GM19372 (cell line): ENCODE measurements at regions not wholly inside any gene's neighbourhood (a gene's known extent, or its start where the extent isn't known, plus 50 kb on each side); places are given as distances from the start of the nearest gene placed in this dataset.
"Not testable (repeated sequence)": the region's sequence is repeated elsewhere in the genome, so short reads cannot be mapped to it uniquely, and the experiment has no call there.

Experiments
- ATAC-seq: cut with Tn5 transposase; IDR thresholded peaks from one replicate; pipeline ENCODE4 v1.9.1; 2021; ENCODE audit warnings: mild to moderate bottlenecking, low read depth, moderate library complexity; ENCODE audit not compliant: unreplicated experiment

DNA sequence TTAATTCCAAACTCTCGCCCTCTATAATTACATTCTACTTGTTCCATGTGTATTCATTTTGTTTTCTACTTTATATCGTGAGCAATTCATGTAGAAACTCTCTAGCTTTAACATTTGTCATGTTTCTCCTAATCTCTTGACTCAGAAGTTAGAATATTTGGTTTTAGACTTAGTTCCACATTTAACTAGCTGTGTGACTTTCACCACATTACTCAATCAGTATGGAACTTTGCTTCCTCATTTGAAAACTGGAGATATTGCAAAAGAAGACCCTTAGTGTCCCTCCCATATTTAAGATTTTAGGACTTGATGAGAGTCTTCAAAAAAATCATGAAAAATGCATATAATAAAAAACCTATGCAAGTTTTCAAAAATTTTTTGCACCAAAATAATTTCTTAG lies 447.5 kb downstream of the GXYLT1 start:
- no peak for ATAC-seq

DNA sequence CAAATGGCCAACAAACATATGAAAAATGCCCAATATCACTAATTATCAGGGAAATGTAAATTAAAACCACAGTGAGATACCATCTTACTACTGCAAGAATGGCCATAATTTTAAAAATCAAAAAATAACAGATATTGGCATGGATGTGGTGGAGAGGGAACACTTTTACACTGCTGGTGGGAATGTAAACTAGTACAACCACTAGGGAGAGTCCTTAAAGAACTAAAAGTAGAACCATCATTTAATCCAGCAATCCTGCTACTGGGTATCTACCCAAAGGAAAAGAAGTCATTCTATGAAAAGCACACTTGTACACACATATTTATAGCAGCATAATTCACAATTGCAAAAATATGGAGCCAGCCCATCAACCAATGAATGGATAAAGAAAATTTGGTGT lies 459.7 kb downstream of the GXYLT1 start:
- no peak for ATAC-seq

DNA sequence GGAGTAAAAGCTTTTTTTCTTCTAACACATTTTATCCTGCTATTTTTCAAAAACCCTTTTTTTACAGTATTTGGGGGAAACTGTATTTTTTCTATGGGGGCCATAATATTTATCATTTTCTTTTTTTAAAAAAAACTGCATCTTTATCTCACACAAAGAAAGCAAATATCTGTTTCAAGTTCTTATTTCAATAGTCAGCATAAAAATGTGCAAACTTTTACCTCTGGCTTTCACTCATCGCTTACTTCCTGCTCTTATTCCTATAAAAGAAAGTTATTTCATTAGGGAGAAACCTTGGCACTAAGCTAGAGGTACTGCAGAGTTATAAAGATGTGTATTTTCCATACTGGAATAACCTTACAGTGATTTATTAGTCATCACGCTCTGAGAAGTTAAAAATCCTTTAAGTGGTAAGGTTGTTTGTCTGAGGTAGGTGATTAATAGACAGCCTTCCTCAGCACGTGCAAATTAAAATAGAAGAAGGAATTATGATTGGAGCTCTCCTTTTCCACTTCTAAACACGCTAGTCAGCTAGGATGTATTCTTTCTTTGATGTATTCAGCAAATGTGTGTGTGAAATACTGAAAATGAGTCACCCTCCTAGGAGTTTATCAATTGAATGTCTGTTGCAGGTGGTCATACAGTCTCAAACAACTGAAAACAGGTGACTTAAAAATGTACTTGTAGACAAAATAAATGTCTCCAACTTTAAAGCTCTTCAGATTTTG lies 461.0 kb downstream of the GXYLT1 start:
- ATAC-seq, result no peak

DNA sequence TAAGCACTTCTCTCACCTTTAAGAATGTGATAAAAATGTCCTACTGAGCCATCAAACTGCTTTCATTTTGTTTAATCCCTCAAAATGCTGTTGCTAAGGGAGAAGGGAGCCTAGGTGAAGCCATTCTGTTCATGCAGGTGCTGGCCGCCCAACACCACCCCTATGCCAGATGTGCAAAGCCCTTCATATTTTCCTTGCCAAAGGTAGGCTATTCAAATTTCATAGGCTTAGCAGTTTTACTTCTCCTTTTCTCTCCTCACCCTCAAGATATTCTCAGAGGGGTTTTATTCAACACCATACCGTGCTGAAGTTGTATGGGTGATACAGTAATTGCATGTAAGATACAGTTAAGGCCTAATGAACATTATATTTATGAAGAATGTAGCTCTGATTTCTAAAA lies 461.7 kb downstream of the GXYLT1 start:
- no peak for ATAC-seq

DNA sequence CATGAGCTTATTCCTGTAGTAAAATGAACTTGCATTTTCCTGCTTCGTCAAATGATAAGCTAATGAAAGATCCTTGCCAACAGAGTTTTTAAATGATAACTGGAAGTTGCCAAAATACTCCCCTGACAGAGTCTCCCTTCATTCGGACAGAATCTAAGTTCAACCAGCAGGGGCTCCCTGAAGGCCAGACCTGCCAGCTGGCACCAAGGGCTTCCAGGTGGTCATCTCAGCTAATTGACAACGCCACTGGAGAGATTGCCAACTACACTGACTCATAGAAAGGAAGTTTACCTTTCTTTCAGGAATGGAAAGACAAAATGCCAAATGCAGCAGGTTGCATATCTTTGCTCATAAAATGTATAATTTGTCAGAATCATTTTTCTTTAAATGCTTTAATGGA lies 462.8 kb downstream of the GXYLT1 start:
- no peak for ATAC-seq

DNA sequence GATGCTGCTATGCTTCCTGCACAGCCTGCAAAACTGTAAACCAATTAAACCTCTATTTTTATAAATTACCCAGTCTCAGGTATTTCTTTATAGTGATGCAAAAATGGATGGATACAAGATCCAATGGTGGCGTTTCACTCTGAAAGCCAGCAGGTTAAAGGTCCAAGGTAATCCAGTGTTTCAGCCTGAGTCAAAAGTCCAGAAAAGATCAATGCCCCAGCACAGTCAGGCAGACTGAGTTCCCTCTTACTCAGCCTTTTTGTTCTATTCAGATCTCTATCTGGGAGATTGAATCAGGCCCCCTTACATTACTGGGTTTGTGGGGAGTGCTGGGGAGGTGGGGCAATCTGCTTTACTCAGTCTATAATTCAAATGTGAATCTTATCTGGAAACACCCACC lies 464.5 kb downstream of the GXYLT1 start:
- ATAC-seq, result no peak

DNA sequence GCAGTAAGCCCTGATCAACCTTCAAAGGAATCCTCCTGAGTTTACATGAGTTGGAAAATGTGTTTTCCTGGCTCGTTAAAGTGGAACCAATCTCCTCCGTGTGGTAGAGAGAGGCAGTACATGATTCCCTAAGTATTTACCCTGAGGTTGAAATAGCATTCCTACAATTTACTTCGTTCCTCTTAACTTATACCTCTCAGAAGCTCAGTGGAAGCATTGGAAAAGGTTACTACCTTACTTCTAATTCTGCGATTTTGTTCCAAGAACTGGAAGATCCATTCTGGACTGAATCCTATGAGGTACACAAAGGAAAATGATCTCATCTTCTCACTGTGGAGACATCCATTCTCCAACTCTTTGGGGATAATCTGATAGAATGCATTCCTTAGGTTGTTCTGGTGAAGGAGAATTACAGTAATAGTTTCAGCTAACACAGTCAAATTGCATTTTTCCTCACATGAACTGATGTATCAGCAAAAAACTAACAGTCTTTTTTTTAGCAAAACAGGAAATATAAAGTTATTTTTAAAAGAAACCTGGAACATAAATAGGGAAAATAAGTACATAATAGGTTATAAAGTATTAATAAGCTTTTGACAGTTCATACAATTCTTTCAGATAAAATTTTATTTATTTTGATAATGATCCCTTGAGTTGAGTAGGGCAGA lies 475.6 kb downstream of the PDZRN4 start:
- ATAC-seq, result no peak

DNA sequence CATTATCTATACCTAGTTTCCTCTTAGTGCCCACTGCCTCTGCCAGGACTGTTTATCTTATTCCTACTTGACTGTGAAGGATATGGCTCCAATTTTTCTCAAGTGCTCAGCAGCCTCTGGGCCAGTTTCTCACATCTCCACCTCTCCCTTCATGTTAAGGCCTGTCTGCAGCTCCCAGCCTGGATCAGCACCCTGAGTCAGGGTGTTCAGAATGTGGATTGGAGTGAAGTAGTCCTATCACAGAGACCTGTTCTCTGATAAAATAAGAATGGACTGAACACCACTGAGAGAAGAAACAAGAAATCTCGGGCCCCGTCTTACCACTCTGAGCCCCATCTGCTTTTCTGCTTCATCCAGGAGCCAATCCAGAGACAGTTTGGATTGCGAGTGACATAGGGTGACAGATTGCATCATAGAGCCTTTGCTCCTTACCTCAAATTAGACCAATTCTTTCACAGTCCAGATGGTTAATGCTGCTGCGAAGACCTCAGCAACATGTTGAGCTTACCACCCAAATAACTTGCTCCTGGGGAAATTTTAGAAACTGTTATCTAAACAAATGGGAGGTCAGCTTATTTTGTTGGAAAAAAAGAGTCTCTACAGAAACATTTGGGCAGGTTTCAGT lies 473.1 kb downstream of the PDZRN4 start:
- no peak for ATAC-seq

DNA sequence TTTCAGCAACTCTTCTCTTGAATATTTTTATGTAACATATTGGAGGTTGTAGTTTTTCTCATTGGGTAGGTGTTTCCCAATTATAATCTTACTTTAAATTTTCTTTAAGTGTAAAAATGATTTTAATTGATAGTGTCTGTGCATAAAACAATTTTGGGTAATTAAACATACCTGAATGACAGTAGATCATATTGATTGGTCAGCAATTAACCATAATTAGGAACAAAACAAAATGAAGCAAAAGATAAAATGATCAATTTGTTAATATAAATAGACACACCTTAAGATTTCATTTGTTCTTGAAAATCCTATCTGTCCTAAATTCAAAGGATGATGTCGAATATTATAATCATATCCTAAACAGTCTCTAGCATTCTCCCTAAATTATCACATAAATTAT lies 468.3 kb downstream of the PDZRN4 start:
- ATAC-seq, result no peak

DNA sequence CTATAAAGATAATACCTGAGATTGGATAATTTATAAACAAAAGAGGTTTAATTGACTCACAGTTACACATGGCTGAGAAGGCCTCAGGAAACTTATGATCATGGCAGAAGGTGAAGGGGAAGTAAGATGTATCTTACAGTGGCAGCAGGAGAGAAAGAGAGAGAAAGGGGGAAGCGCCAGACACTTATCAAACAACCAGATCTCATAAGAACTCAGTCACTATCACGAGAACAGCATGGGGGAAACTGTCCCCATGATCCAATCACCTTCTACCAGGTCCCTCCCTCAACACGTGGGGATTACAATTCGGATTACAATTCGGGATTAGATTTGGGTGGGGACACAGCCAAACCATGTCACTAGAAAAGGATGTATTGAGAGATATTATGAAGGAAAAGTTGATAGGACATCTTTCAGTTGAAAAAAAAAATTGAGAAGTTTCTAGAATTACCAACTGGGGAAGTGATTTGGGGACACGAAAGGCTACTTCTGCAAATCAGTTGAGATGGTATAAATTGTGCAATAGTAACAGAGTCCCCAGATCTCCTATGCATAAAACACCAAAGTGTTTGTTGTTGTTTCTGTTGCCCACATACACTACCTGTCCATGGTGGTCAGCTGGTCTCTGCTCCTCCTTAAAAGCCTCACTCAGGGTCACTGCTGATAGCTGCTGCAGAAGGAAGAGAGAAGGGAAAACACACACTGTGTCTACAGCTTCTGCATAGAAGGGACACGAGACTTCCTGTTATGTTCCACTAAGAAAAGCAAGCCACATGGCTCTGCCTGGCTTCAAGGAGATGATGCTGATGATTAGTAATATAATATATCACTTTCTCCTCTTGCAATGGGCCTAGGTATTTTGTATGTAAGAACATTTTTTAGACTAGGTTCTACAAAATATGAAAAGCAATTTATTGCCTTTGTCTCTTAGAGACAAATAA lies 465.5 kb downstream of the PDZRN4 start:
- ATAC-seq, result no peak

DNA sequence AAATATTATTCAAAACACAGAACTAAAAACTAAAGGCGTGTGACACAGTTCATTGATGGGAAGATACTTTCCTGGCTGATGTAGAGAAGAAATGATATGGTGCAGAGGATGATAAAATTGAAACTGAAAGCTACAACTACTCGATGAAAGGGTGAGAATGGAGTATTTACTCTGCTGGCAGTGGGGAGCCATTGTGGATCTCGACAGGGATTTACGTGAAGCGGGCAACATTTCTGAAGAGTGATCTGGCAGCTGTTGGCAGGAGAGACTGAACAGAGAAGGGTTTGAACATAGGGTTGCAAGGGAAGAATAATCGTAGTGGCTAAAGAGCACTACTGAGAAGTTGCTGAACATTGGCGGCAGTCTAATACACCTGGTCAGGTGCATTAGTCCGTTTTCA lies 464.9 kb downstream of the PDZRN4 start:
- ATAC-seq, result no peak

DNA sequence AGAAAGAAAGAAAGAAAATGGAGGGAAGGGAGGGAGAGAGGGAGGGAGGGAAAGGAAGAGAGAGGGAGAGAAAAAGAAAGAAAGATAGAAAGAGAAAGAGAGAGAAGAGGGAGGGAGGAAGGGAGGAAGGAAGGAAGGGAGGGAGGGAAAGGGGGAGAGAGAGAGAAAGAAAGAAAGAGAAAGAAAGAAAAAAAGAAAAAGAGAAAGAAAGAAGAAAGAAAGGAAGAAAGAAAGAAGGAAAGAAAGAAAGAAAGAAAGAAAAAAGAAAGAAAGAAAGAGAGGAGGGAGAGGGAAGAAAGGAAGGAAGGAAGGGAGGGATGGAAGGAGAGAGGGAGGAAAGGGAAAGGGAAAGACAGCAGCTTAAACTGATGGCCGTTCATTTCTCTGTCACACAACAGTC lies 457.5 kb downstream of the PDZRN4 start:
- no peak for ATAC-seq

DNA sequence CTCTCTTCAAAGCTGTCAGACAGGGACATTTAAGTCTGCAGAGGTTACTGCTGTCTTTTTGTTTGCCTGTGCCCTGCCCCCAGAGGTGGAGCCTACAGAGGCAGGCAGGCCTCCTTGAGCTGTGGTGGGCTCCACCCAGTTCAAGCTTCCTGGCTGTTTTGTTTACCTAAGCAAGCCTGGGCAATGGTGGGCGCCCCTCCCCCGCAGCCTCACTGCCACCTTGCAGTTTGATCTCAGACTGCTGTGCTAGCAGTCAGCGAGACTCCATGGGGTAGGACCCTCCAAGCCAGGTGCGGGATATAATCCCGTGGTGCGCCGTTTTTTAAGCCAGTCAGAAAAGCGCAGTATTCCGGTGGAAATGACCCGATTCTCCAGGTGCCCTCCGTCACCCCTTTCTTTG lies 454.7 kb downstream of the PDZRN4 start:
- ATAC-seq, result not testable (repeated sequence)

DNA sequence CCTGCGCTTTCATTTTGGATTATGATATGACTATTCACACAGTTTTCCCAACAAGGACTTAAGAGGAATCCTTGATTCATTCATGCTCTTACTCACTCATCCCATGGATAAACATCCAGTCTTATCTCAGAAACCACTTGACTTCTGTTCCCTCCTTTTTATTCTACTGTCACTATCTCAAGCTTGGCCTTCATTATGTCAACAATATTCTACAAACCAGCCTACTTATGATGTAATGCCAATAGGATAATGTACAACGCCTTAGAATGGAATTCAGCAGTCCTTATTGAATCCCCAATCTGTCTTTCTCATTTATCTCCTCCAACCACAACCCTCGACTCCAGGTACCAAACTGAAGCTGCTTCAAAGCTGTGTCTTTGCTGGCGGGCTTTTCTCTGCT lies 448.5 kb downstream of the PDZRN4 start:
- ATAC-seq, result no peak

DNA sequence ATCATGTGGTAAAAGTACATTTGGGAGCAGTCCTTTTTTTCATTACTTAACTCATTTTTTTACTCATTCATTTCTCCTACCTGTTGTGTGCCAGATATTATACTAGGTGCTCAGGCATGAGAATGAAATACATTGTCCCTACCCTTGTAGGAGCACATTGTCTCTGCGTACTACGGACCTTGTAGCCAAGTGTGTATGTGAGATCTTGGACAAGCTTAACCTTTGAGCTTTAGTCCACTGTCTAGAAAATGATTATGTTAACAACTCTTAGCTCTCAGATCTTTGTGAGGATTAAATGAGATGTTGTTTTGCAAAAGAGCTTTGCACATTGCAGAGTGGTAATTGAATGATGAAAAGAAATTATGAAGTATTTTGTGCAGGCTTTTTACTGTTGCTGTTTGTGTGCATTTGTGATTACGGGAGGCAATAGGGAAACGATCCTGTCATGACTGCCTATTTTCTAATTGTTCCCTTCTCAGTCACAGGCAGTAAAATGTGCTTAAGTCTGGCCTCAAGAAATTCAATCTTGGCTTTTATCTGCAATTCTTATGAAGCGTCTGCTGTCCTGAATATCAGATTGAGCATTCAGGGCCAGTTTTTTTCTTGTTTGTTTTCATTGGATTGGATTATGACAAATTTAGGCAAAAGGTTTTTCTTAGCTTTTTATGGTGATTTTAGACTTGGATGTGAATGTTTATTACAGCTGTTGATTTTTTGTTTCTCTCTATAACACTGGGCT lies 447.7 kb downstream of the PDZRN4 start:
- no peak for ATAC-seq

DNA sequence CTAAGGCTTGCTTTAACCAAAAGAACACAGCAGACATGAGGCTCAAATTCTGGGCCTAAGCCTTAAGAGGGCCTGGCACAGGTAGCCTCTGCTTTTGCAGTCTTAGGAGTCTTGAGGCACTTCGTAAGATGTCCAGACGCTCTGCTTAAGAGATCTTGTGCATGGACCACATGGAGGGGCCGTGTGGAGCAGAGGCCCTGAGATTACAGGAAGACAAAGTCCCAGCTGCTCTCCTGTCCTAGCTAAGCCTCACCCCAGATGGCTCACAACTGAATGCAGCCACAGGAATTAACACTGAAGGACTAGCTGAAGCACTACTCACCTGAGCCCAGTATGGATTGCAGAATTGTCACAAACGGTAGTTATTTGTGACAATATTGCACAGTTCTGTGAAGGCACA lies 446.0 kb downstream of the PDZRN4 start:
- no peak for ATAC-seq

DNA sequence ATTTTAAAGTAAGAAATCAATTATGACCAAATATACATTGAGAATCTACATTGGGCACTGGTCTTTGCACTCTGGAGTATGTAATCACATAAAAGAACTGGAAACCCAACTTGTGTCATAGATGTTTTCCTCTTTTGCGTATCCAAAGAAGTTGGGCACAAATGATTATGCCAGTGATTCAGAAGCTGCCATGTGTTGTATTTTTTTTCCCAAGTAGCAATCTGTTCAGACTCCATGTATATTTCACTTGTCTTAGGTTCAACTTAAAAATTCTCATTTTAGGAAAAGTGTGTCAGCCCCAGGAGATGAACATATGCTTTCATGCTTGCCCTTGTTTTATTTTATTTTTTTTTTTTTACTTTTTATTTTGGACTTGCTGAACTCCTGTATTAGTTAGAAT lies 441.5 kb downstream of the PDZRN4 start:
- ATAC-seq, result no peak

DNA sequence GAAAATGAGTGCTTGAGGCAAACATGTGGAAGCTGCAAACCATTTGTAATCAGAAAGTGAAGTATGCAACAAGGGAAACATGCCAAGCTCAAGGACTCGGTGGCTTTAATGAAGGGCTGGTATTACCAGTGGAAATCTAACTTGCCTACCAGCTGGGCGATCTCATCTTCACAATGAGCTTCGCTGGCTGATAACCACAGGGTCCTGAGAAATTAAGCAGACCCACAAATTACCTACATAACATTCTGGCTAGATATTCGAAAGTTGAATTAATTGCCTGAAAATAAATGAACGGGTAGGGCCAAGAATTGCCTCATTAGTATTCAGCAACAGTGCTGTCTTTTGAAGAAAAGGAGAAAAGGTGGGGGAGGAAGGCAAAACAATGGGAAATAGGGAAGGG lies 439.4 kb downstream of the PDZRN4 start:
- no peak for ATAC-seq

DNA sequence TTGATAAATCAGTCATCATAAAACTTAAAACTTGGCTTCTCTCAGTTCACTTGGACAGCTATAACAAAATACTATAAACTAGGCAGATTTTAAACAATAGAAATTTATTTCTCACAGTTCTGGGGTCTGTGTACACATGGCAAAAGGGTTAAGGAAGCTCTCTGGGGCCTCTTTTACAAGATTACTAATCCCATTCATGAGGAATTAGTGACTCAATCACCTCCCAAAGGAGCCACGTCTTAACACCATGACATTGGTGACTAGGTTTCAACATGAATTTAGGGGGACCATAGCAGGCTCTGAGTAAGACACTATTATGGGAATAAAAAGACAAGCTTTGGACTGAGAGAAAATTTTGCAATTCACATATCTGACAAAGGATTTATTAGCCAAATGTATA lies 436.5 kb downstream of the PDZRN4 start:
- ATAC-seq, result no peak
